H1 (cell line): ENCODE measurements at regions not wholly inside any gene's neighbourhood (a gene's known extent, or its start where the extent isn't known, plus 50 kb on each side); places are given as distances from the start of the nearest gene placed in this dataset.

ENCODE experiments used
- CTCF ChIA-PET: fragments of 300-600 bp; sonication (Branson Sonifier 250); formaldehyde crosslinking; loops from one replicate; lab custom pipeline; 2021; ENCODE audit not compliant: partially characterized antibody; lab: Charles Lee
- POLR2A ChIA-PET: fragments of 300-600 bp; sonication (Branson Sonifier 250); formaldehyde crosslinking; loops from one replicate; lab custom pipeline; 2021; ENCODE audit warnings: inconsistent platforms; ENCODE audit not compliant: partially characterized antibody; lab: Charles Lee
- DNase-seq, 2 experiments: peaks; one replicate each; pipeline versions ENCODE4 v3.0.0 to v3.0.0-alpha.2; 2010 to 2022; ENCODE audit warnings: low spot score in 2 of 2, low read depth in 1 of 2, mixed read lengths in 1 of 2
- FAIRE-seq: peaks from 2 replicates; lab custom pipeline; 2011; peaks lifted over from hg19 to GRCh38; lab: Jason Lieb, UNC
- H2AFZ ChIP-seq: 2 replicates; pipeline ENCODE4 v1.8.1; 2012; ENCODE audit warnings: low read length, inconsistent platforms
- H2AK5ac ChIP-seq: 2 replicates; pipeline ENCODE4 v1.6.1; 2013; ENCODE audit warnings: low read depth, low read length
- H2BK120ac ChIP-seq: replicated peaks from 2 replicates; pipeline ENCODE3; 2013; ENCODE audit warnings: low read depth, low read length, inconsistent platforms
- H2BK12ac ChIP-seq: 2 replicates; pipeline ENCODE4 v1.6.1; 2013; ENCODE audit warnings: low read depth, low read length
- H2BK15ac ChIP-seq: 2 replicates; pipeline ENCODE4 v1.6.1; 2013; ENCODE audit warnings: low read length
- H2BK20ac ChIP-seq: 2 replicates; pipeline ENCODE4 v1.6.1; 2013; ENCODE audit warnings: low read length
- H2BK5ac ChIP-seq: 2 replicates; pipeline ENCODE4 v1.6.1; 2013; ENCODE audit warnings: low read depth, low read length
- H3K14ac ChIP-seq: 2 replicates; pipeline ENCODE4 v1.6.1; 2013; ENCODE audit warnings: inconsistent platforms; ENCODE audit not compliant: insufficient read length
- H3K18ac ChIP-seq: 2 replicates; pipeline ENCODE4 v1.6.1; 2013; ENCODE audit warnings: low read length; ENCODE audit errors: extremely low read depth
- H3K23ac ChIP-seq: 2 replicates; pipeline ENCODE4 v1.6.1; 2013; ENCODE audit warnings: inconsistent platforms; ENCODE audit not compliant: insufficient read length
- H3K23me2 ChIP-seq: 2 replicates; pipeline ENCODE4 v1.6.1; 2013; ENCODE audit warnings: low read depth, low read length
- H3K27ac ChIP-seq: 2 replicates; pipeline ENCODE4 v1.6.1; 2011; ENCODE audit warnings: low read depth, low read length, inconsistent platforms
- H3K27me3 ChIP-seq, 4 experiments: replicated peaks in 1 of 4; 1 replicate in 1 of 4; 2 replicates in 3 of 4; pipeline versions ENCODE4 v1.6.1 to v1.8.1; 2011 to 2013; ENCODE audit warnings: low read length in 3 of 4, mild to moderate bottlenecking in 3 of 4, inconsistent platforms in 2 of 4, mixed read lengths in 2 of 4, moderate library complexity in 1 of 4; ENCODE audit not compliant: control insufficient read depth in 3 of 4, insufficient read depth in 3 of 4; ENCODE audit errors: extremely low read depth in 1 of 4
- H3K36me3 ChIP-seq, 4 experiments: 2 replicates each; pipeline versions ENCODE4 v1.6.1 to v1.8.1; 2011 to 2013; ENCODE audit warnings: mild to moderate bottlenecking in 4 of 4, low read length in 3 of 4, moderate library complexity in 2 of 4, control low read depth in 1 of 4, inconsistent platforms in 1 of 4; ENCODE audit not compliant: insufficient read depth in 4 of 4, control insufficient read depth in 2 of 4
- H3K4ac ChIP-seq: replicated peaks from 2 replicates; pipeline ENCODE3; 2013; ENCODE audit warnings: low read length, low read depth, mixed read lengths, inconsistent platforms; ENCODE audit not compliant: insufficient read length
- H3K4me1 ChIP-seq, 4 experiments: replicated peaks in 1 of 4; 1 replicate in 1 of 4; 2 replicates in 3 of 4; pipeline versions ENCODE4 v1.6.1 to v1.8.1; 2011 to 2013; ENCODE audit warnings: low read length in 3 of 4, inconsistent platforms in 2 of 4, mixed read lengths in 1 of 4; ENCODE audit not compliant: insufficient read depth in 4 of 4, control insufficient read depth in 3 of 4
- H3K4me2 ChIP-seq, 2 experiments: 2 replicates each; pipeline versions ENCODE4 v1.6.1 to v1.8.1; 2011 to 2013; ENCODE audit warnings: low read depth in 2 of 2, low read length in 2 of 2, control low read depth in 1 of 2, inconsistent platforms in 1 of 2, mild to moderate bottlenecking in 1 of 2; ENCODE audit not compliant: insufficient read depth in 1 of 2
- H3K4me3 ChIP-seq, 4 experiments: fragments of 200-600, 300-600 bp in 1 of 4; sonication (generic), shearing (Covaris generic), sonication (Bioruptor Twin) in 1 of 4; 2 replicates each; pipeline versions ENCODE4 v1.5.1 to v1.8.1; 2011 to 2016; ENCODE audit warnings: low read length in 4 of 4, low read depth in 3 of 4, control low read depth in 2 of 4, inconsistent platforms in 2 of 4, mild to moderate bottlenecking in 2 of 4, mixed read lengths in 1 of 4, moderate library complexity in 1 of 4; ENCODE audit not compliant: insufficient read depth in 2 of 4; ENCODE audit errors: extremely low read depth in 1 of 4
- H3K56ac ChIP-seq: replicated peaks from 2 replicates; pipeline ENCODE3; 2013; ENCODE audit warnings: low read depth, mild to moderate bottlenecking, mixed read lengths, low read length, inconsistent platforms; ENCODE audit not compliant: insufficient read length
- H3K79me1 ChIP-seq: 2 replicates; pipeline ENCODE4 v1.6.1; 2013; ENCODE audit warnings: low read depth, low read length, control low read depth
- H3K79me2 ChIP-seq, 2 experiments: 2 replicates each; pipeline versions ENCODE4 v1.6.1 to v1.8.1; 2012 to 2013; ENCODE audit warnings: low read length in 2 of 2, mild to moderate bottlenecking in 2 of 2, inconsistent platforms in 1 of 2; ENCODE audit not compliant: insufficient read depth in 2 of 2, control insufficient read depth in 1 of 2
- H3K9ac ChIP-seq, 4 experiments: replicated peaks in 1 of 4; 1 replicate in 1 of 4; 2 replicates in 3 of 4; pipeline versions ENCODE4 v1.6.1 to v1.8.1; 2011 to 2013; ENCODE audit warnings: low read depth in 3 of 4, low read length in 3 of 4, control low read depth in 2 of 4, mild to moderate bottlenecking in 2 of 4, moderate library complexity in 2 of 4, inconsistent platforms in 1 of 4; ENCODE audit errors: extremely low read depth in 1 of 4
- H3K9me3 ChIP-seq, 2 experiments: 2 replicates each; pipeline versions ENCODE4 v1.6.1 to v1.8.1; 2012 to 2013; ENCODE audit warnings: mild to moderate bottlenecking in 2 of 2, moderate library complexity in 2 of 2, control low read depth in 1 of 2, inconsistent platforms in 1 of 2, low read depth in 1 of 2, low read length in 1 of 2, mixed read lengths in 1 of 2; ENCODE audit not compliant: insufficient read depth in 2 of 2
- H4K20me1 ChIP-seq, 2 experiments: replicated peaks in 1 of 2; 2 replicates each; pipeline versions ENCODE3 to v1.8.1; 2011 to 2013; ENCODE audit warnings: inconsistent platforms in 2 of 2, low read length in 2 of 2, mild to moderate bottlenecking in 1 of 2; ENCODE audit not compliant: insufficient read depth in 2 of 2, control insufficient read depth in 1 of 2
- H4K5ac ChIP-seq: 2 replicates; pipeline ENCODE4 v1.6.1; 2013; ENCODE audit warnings: low read length, low read depth, mixed read lengths, inconsistent platforms; ENCODE audit not compliant: insufficient read length
- H4K8ac ChIP-seq: 2 replicates; pipeline ENCODE4 v1.8.0; 2013; ENCODE audit warnings: mild to moderate bottlenecking, moderate library complexity, low read length, inconsistent platforms; ENCODE audit not compliant: insufficient read depth; ENCODE audit errors: extremely low read depth
- H4K91ac ChIP-seq: replicated peaks from 2 replicates; pipeline ENCODE3; 2013; ENCODE audit warnings: low read length, mixed read lengths, inconsistent platforms; ENCODE audit not compliant: insufficient read length
- BACH1 ChIP-seq: IDR thresholded peaks from 2 replicates; pipeline ENCODE4 v1.6.1; 2012; ENCODE audit warnings: low read length, improper control_type of control experiment
- CHD1 ChIP-seq: IDR thresholded peaks from 2 replicates; pipeline ENCODE4 v1.6.1; 2012; ENCODE audit warnings: low read depth, low read length, improper control_type of control experiment
- CTBP2 ChIP-seq: IDR thresholded peaks from 2 replicates; pipeline ENCODE4 v1.7.0; 2011; ENCODE audit warnings: borderline replicate concordance, mild to moderate bottlenecking, moderate library complexity, mixed read lengths, low read length; ENCODE audit not compliant: insufficient read depth, insufficient read length
- EGR1 ChIP-seq: IDR thresholded peaks from 2 replicates; pipeline ENCODE4 v1.6.1; 2011; ENCODE audit warnings: low read depth, low read length, borderline replicate concordance
- HDAC2 ChIP-seq, 2 experiments: fragments of 300-600 bp in 1 of 2; sonication (generic) in 1 of 2; IDR thresholded peaks; 2 replicates each; pipeline ENCODE4 v1.6.1; 2011 to 2012; ENCODE audit warnings: low read depth in 2 of 2, low read length in 2 of 2, mild to moderate bottlenecking in 2 of 2, moderate library complexity in 2 of 2, borderline replicate concordance in 1 of 2, inconsistent platforms in 1 of 2
- MAFK ChIP-seq: IDR thresholded peaks from 2 replicates; pipeline ENCODE4 v1.6.1; 2012; ENCODE audit warnings: low read depth, mild to moderate bottlenecking, improper control_type of control experiment, low read length
- NRF1 ChIP-seq: IDR thresholded peaks from 2 replicates; pipeline ENCODE4 v1.6.1; 2011; ENCODE audit warnings: mild to moderate bottlenecking, low read depth, low read length, improper control_type of control experiment
- POLR2AphosphoS5 ChIP-seq: IDR thresholded peaks from 2 replicates; pipeline ENCODE4 v1.6.1; 2011; ENCODE audit warnings: low read depth, low read length
- RBBP5 ChIP-seq: IDR thresholded peaks from 2 replicates; pipeline ENCODE4 v1.7.1; 2012; ENCODE audit warnings: low read depth, mild to moderate bottlenecking, inconsistent platforms, low read length, moderate library complexity, borderline replicate concordance
- RFX5 ChIP-seq: IDR thresholded peaks from 2 replicates; pipeline ENCODE4 v1.6.1; 2011; ENCODE audit warnings: low read depth, low read length, improper control_type of control experiment, borderline replicate concordance
- SIX5 ChIP-seq: IDR thresholded peaks from 2 replicates; pipeline ENCODE4 v1.6.1; 2011; ENCODE audit warnings: mild to moderate bottlenecking, low read depth, low read length
- SP1 ChIP-seq: IDR thresholded peaks from 2 replicates; pipeline ENCODE4 v1.6.1; 2011; ENCODE audit warnings: low read depth, low read length
- TAF1 ChIP-seq: IDR thresholded peaks from 2 replicates; pipeline ENCODE4 v1.6.1; 2011; ENCODE audit warnings: mild to moderate bottlenecking, low read depth, low read length
- YY1 ChIP-seq: IDR thresholded peaks from 2 replicates; pipeline ENCODE4 v1.6.1; 2011; ENCODE audit warnings: low read depth, mild to moderate bottlenecking, low read length
- WGBS, 2 experiments: shearing (Covaris generic) in 1 of 2; methylation state at CpG; one replicate each; pipeline versions ENCODE4 v1.1.6 to v1.1.7; 2013 to 2015; ENCODE audit warnings: low lambda C conversion rate in 2 of 2, mixed read lengths in 2 of 2, inconsistent platforms in 1 of 2, low coverage in 1 of 2, missing lambda C conversion rate in 1 of 2; ENCODE audit not compliant: insufficient replicate concordance in 2 of 2, insufficient coverage in 1 of 2, insufficient read length in 1 of 2; ENCODE audit errors: extremely low coverage in 1 of 2, missing lambda C conversion rate in 1 of 2; 5-methylcytosine and 5-hydroxymethylcytosine counted together
- TF ChIP-seq, protein P1 (sequence below): IDR thresholded peaks from 2 replicates; pipeline ENCODE4 v1.6.1; 2012; ENCODE audit warnings: inconsistent platforms

DNA sequence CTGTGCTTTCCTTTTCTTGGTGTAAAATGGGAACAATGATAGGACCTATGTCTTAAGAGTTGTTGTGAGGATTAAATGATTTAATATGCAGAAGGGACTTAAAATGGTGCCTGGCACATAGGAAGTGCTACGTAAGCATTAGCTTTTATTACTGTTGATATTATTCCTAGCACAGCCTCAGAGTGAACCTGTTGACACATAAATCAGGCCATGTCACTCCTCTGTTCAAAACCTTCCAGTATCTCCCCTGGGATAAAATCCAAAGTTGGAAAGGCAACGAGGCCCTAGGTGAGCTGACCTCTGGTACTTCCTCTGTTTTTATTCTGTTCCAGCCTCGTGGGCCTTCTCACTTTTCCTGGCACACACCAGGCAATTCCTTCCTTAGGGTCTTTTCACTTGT, 108.8 kb upstream of the CADM1 start:
- Histone ChIP-seq H2BK20ac (no peak overlapping the region), H3K4me2 (no peak overlapping the region), H4K91ac (no peak overlapping the region), H3K4me1 (peaks cover 0 to 11% (median 4%) of the 10 kb centered on the region in 4 experiments; a peak in 6 of 7 replicates), H4K8ac (no peak overlapping the region), H3K79me2 (no peaks in the 10 kb centered on the region), H3K9ac (no peak overlapping the region), H2BK120ac (no peak overlapping the region), H3K23ac (no peak overlapping the region), H3K23me2 (no peaks in the 10 kb centered on the region), H2AK5ac (no peak overlapping the region), H3K27me3 (peaks cover 0 to 3% (median 0%) of the 10 kb centered on the region in 4 experiments; a peak in 2 of 7 replicates), H2AFZ (no peak overlapping the region), H3K9me3 (no peaks in the 10 kb centered on the region), H3K79me1 (no peaks in the 10 kb centered on the region), H3K4ac (no peak overlapping the region), H3K4me3 (no peak overlapping the region), H4K20me1 (no peaks in the 10 kb centered on the region), H4K5ac (no peak overlapping the region), H2BK5ac (no peak overlapping the region), H3K36me3 (no peaks in the 10 kb centered on the region), H3K56ac (no peak overlapping the region), H3K27ac (no peak overlapping the region), H2BK12ac (peak overlapping the region; percentile 13; the same call in 1 of the 2 replicates), H2BK15ac (no peak overlapping the region), H3K18ac (no peak overlapping the region), H3K14ac (no peak overlapping the region)
- DNase-seq (no peak), FAIRE-seq (no peak)
- 92% methylated on average over 3 of the region's 3 CpGs; no CpG with 5 or more reads in 1 of the 2 experiments for WGBS, 2 experiments
- POLR2A ChIA-PET: no interaction called here
- CTCF ChIA-PET: interaction anchor here (1.0 to 2.9 kb wide), 6 partner anchors 10 to 604 kb away, joined by 3 to 15 read pairs (median 5); no protein-coding TSS in a partner anchor
- TF ChIP-seq MAFK (no peak), SIX5 (no peak), RFX5 (no peak), CHD1 (no peak), EGR1 (no peak), NRF1 (no peak), SP1 (no peak), RBBP5 (no peak), CTBP2 (no peak), BACH1 (no peak), TAF1 (no peak), YY1 (no peak), POLR2AphosphoS5 (no peak), HDAC2 (IDR thresholded peaks at IDR 0.05; ENCODE audit: borderline replicate concordance in 1 of 2, low read depth in 2 of 2, low read length in 2 of 2) (no peak)
- TF ChIP-seq, protein P1, sequence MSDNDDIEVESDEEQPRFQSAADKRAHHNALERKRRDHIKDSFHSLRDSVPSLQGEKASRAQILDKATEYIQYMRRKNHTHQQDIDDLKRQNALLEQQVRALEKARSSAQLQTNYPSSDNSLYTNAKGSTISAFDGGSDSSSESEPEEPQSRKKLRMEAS: no peak
